Effector memory CD4-positive, alpha-beta T cell (primary cell): ENCODE measurements at regions not wholly inside any gene's neighbourhood (a gene's known extent, or its start where the extent isn't known, plus 50 kb on each side); places are given as distances from the start of the nearest gene placed in this dataset.

Source experiments
- DNase-seq, 3 donors: peaks; one replicate each; pipeline ENCODE4 v3.0.0-alpha.2; 2020
- H3K27ac ChIP-seq: 2 replicates; pipeline ENCODE4 v1.7.0; 2013; ENCODE audit warnings: mild to moderate bottlenecking, low read length, moderate library complexity; ENCODE audit not compliant: insufficient read depth, poor library complexity, severe bottlenecking
- H3K27me3 ChIP-seq: replicated peaks from 2 replicates; pipeline ENCODE4 v1.7.0; 2013; ENCODE audit warnings: mild to moderate bottlenecking, low read length; ENCODE audit not compliant: insufficient read depth, control insufficient read depth, poor library complexity, severe bottlenecking
- H3K36me3 ChIP-seq: 2 replicates; pipeline ENCODE4 v1.7.0; 2013; ENCODE audit warnings: mild to moderate bottlenecking, low read length, moderate library complexity; ENCODE audit not compliant: control insufficient read depth, insufficient read depth
- H3K4me1 ChIP-seq: 2 replicates; pipeline ENCODE4 v1.7.0; 2013; ENCODE audit warnings: low read length, mild to moderate bottlenecking; ENCODE audit not compliant: control insufficient read depth, insufficient read depth, poor library complexity, severe bottlenecking
- H3K4me3 ChIP-seq: 2 replicates; pipeline ENCODE4 v1.7.0; 2013; ENCODE audit warnings: low read length, low read depth, mild to moderate bottlenecking; ENCODE audit not compliant: insufficient read depth, poor library complexity, severe bottlenecking
- H3K9me3 ChIP-seq: 2 replicates; pipeline ENCODE4 v1.7.0; 2013; ENCODE audit warnings: mild to moderate bottlenecking, low read length, moderate library complexity; ENCODE audit not compliant: control insufficient read depth

DNA sequence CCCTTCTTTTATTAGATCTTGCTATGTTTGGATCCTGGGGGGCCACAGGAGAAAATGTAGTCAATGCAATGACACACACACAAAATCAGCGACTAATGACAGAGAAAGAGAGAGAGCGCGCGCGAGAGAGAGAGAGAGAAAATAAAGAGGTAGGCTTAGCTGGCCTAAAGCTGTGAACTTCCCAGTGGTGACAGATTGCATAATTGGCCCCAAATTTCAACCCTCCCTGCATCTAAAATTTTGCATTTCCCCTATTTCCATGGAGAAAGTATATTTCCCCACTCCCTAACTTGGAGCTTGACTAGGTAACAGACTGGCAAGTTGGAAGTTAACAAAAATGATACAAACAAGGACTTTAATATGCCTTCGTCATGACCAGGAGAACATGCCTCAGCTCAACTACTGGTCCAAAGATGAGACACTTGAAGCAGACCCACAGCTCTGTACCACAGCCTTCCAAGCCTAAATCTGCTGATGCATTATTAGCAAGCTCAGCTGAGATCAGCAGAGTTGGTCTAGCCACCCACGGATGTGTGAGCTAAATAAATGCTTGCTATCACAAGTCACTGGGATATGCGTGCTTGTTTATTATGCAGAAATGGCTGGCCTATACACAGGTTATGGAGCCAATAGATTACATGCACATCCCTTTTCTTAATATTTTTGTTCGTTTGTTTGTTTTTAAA, 118.1 kb upstream of the PRDM1 start:
- Histone ChIP-seq H3K4me1 (no peaks in the 10 kb centered on the region), H3K36me3 (no peaks in the 10 kb centered on the region), H3K27me3 (no peaks in the 10 kb centered on the region), H3K27ac (no peak overlapping the region), H3K9me3 (no peaks in the 10 kb centered on the region), H3K4me3 (no peak overlapping the region)
- DNase-seq: no peak

GRCh38 chr6:105966481-105966880, 119.7 kb upstream of the PRDM1 start:
- H3K4me3 ChIP-seq: no peak overlapping the region
- H3K27me3 ChIP-seq: no peaks in the 10 kb centered on the region
- no peaks in the 10 kb centered on the region for H3K4me1 ChIP-seq
- no peak for DNase-seq
- no peak overlapping the region for H3K27ac ChIP-seq
- H3K36me3 ChIP-seq: no peaks in the 10 kb centered on the region
- H3K9me3 ChIP-seq: no peaks in the 10 kb centered on the region

GRCh38 chr6:105964979-105965760, 121.0 kb upstream of the PRDM1 start:
- H3K4me3 ChIP-seq: no peak overlapping the region
- no peak for DNase-seq
- H3K27me3 ChIP-seq: no peaks in the 10 kb centered on the region
- no peaks in the 10 kb centered on the region for H3K4me1 ChIP-seq
- H3K9me3 ChIP-seq: no peaks in the 10 kb centered on the region
- no peaks in the 10 kb centered on the region for H3K36me3 ChIP-seq
- no peak overlapping the region for H3K27ac ChIP-seq

- no peaks in the 10 kb centered on the region for H3K27me3 ChIP-seq
- no peaks in the 10 kb centered on the region for H3K36me3 ChIP-seq
- no peak for DNase-seq
- no peak overlapping the region for H3K27ac ChIP-seq
- H3K9me3 ChIP-seq: no peaks in the 10 kb centered on the region
- H3K4me3 ChIP-seq: no peak overlapping the region
- no peaks in the 10 kb centered on the region for H3K4me1 ChIP-seq
These were observed 132.0 kb upstream of the PRDM1 start for GRCh38 chr6:105954148-105954547.

DNA sequence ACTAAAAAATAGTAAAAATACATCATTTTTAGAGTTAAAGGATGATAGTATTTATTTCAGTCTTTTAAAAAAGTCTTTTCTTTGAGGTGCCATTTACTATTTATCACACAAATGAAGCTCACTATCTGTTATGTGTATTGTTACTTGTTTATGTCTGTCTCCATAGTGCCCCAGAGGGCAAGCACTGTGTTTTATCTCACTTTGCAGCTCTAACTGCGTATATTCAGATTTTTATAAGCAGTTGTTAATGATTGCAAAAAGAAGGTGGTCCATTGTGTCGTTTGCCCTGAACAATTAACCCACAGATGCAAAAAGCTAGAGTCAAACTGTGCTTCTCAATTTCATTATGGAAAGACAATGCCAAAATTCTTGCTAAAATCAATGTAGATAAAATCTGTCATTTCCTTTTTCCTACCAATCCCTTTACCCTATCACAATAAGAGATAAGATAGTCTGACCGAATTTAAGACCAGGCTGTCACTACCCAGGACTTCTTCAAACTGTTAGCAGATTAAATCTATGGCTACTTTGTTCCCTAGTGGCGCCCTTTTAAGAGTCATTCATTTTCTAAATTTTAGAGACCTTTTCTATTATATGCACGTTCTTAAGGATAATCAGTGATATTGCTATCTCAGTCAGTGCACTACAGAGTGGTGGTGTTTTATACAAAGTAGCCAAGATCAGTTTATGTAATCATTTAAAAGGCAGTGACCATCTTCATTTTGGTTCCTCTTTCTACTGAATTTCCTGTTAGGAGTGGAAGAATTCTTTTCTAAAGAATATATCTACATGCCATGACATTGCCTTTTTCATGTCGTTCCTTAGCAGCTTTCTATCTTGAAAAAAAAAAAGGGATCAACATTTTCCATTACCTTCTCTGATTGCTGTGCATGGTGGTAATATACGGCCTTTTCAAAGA, 133.1 kb upstream of the PRDM1 start:
- Histone ChIP-seq H3K36me3 (no peaks in the 10 kb centered on the region), H3K9me3 (no peaks in the 10 kb centered on the region), H3K4me3 (no peak overlapping the region), H3K27me3 (no peaks in the 10 kb centered on the region), H3K4me1 (no peaks in the 10 kb centered on the region), H3K27ac (no peak overlapping the region)
- DNase-seq: no peak

GRCh38 chr6:105952326-105952725, 133.8 kb upstream of the PRDM1 start:
- no peaks in the 10 kb centered on the region for H3K4me1 ChIP-seq
- no peak for DNase-seq
- H3K9me3 ChIP-seq: no peaks in the 10 kb centered on the region
- H3K36me3 ChIP-seq: no peaks in the 10 kb centered on the region
- no peak overlapping the region for H3K4me3 ChIP-seq
- no peaks in the 10 kb centered on the region for H3K27me3 ChIP-seq
- no peak overlapping the region for H3K27ac ChIP-seq

- H3K27ac ChIP-seq: no peak overlapping the region
- DNase-seq: no peak
- H3K4me1 ChIP-seq: no peaks in the 10 kb centered on the region
These were observed 134.8 kb upstream of the PRDM1 start for GRCh38 chr6:105951322-105951721.

DNA sequence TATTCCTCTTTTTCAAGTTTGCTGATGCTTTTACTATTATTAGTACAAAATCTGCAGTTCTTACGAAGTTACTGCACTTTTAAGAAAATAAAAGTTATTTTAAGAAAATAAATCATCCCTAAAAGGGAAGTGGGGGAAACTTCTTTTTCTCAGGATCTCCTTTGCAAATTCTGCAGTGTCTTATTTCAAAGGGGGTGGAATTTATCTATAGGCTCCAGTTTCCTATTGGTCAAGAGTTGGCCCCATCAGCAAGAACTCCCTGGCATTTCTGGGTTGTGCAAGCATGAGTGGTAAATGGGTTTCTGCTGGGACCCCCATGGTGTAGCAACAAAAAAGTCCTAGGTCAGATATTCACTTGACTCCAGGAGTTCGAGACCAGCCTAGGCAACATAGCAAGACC, 136.3 kb upstream of the PRDM1 start:
- no peaks in the 10 kb centered on the region for H3K27me3 ChIP-seq
- H3K9me3 ChIP-seq: no peaks in the 10 kb centered on the region
- no peak for DNase-seq
- H3K4me1 ChIP-seq: no peaks in the 10 kb centered on the region
- H3K36me3 ChIP-seq: no peaks in the 10 kb centered on the region
- H3K4me3 ChIP-seq: no peak overlapping the region
- H3K27ac ChIP-seq: no peak overlapping the region

More at GRCh38 chr6:105951322-105951721, 134.8 kb upstream of the PRDM1 start:
- H3K9me3 ChIP-seq: no peaks in the 10 kb centered on the region
- H3K4me3 ChIP-seq: no peak overlapping the region
- no peaks in the 10 kb centered on the region for H3K36me3 ChIP-seq
- no peaks in the 10 kb centered on the region for H3K27me3 ChIP-seq

DNA sequence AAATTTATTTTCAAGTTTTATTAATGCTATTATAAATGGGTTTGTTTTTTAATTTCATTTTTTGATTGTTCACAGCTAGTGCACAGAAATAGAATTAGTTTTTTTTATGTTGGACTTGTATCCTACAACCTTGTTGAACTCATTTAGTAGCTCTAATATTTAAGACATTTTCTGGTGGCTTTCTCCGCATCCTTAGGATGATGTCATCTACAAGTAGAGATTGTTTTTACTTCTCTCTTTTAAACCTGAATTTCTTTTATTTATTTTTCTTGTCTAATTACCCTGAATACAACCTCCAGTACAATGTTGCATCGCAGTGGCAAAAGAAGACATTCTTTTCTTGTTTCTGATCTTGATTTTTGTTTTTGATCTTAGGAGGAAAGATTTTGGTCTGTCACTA, 142.6 kb upstream of the PRDM1 start:
- Histone ChIP-seq H3K36me3 (no peaks in the 10 kb centered on the region), H3K4me1 (no peaks in the 10 kb centered on the region), H3K27ac (no peak overlapping the region), H3K9me3 (no peaks in the 10 kb centered on the region), H3K4me3 (no peak overlapping the region), H3K27me3 (no peaks in the 10 kb centered on the region)
- DNase-seq: no peak
